ENCODE measurements at regions not wholly inside any gene's neighbourhood (a gene's known extent, or its start where the extent isn't known, plus 50 kb on each side); places are given as distances from the start of the nearest gene placed in this dataset.

GRCh38 chr3:31255007-31255581, 277.6 kb upstream of the STT3B start:
- no peak for ATAC-seq
- ChIA-PET POLR2A (no interaction called here), RAD21 (ENCODE audit: low non-redundant PET in 1 of 2, low total read pairs in 2 of 2, uncharacterized antibody in 2 of 2, unreplicated experiment in 2 of 2) (no interaction called here), CTCF (no interaction called here)
- no peak for TF ChIP-seq ZFX (IDR thresholded peaks at IDR 0.05)
- TF ChIP-seq SP1 (IDR thresholded peaks at IDR 0.05; ENCODE audit: low read depth), result no peak
- no peak for TF ChIP-seq EGR1 (IDR thresholded peaks at IDR 0.05; ENCODE audit: low read depth)
- no peak for TF ChIP-seq JUND (IDR thresholded peaks at IDR 0.05)
- no peak for TF ChIP-seq POLR2AphosphoS5 (IDR thresholded peaks at IDR 0.05; ENCODE audit: low read depth, low read length)
- Histone ChIP-seq H2AFZ (ENCODE audit: low read depth, low read length, poor library complexity, severe bottlenecking) (no peak overlapping the region), H3K36me3 (ENCODE audit: control insufficient read depth in 1 of 2, insufficient read depth in 2 of 2, low read length in 2 of 2) (no peaks in the 10 kb centered on the region), H3K9ac (ENCODE audit: low read length) (no peak overlapping the region), H3K4me2 (ENCODE audit: low read length) (no peak overlapping the region), H4K20me1 (ENCODE audit: insufficient read depth) (no peaks in the 10 kb centered on the region), H3K4me1 (ENCODE audit: control insufficient read depth in 1 of 2, insufficient read depth in 2 of 2, low read length in 2 of 2) (peaks cover 0 to 5% of the 10 kb centered on the region in 2 experiments; a peak in 1 of 4 replicates), H3K27me3 (ENCODE audit: insufficient read depth, low read length) (no peaks in the 10 kb centered on the region), H3K27ac (ENCODE audit: low read depth, low read length) (no peak overlapping the region), H3K4me3 (replicated peaks in 1 of 2; ENCODE audit: low read depth in 1 of 2, low read length in 2 of 2) (no peak overlapping the region), H3K79me2 (ENCODE audit: insufficient read depth, low read length) (no peaks in the 10 kb centered on the region), H3K9me2 (ENCODE audit: insufficient read depth) (no peaks in the 10 kb centered on the region), H3K9me3 (ENCODE audit: control insufficient read depth in 1 of 2, insufficient read depth in 1 of 2, low read depth in 1 of 2, low read length in 2 of 2) (no peaks in the 10 kb centered on the region)
- intact Hi-C loops (cut with micrococcal nuclease), result no loop called here
- BruUV-seq (replicated peaks), result no TSS peak
- no peak for DNase-seq (ENCODE audit: low read depth, low spot score)

- intact Hi-C loops (cut with micrococcal nuclease), result no loop called here
- no peaks in the 10 kb centered on the region for H3K79me2 ChIP-seq (ENCODE audit: insufficient read depth, low read length)
- no peaks in the 10 kb centered on the region for H3K4me1 ChIP-seq (ENCODE audit: control insufficient read depth in 1 of 2, insufficient read depth in 2 of 2, low read length in 2 of 2)
- no peak for DNase-seq (ENCODE audit: low read depth, low spot score)
- no peaks in the 10 kb centered on the region for H3K9me2 ChIP-seq (ENCODE audit: insufficient read depth)
- no peak overlapping the region for H2AFZ ChIP-seq (ENCODE audit: low read depth, low read length, poor library complexity, severe bottlenecking)
- no TSS peak for BruUV-seq (replicated peaks)
- H3K4me3 ChIP-seq (replicated peaks in 1 of 2; ENCODE audit: low read depth in 1 of 2, low read length in 2 of 2), result no peak overlapping the region
- H3K36me3 ChIP-seq (ENCODE audit: control insufficient read depth in 1 of 2, insufficient read depth in 2 of 2, low read length in 2 of 2), result no peaks in the 10 kb centered on the region
- ChIA-PET CTCF (no interaction called here), RAD21 (ENCODE audit: low non-redundant PET in 1 of 2, low total read pairs in 2 of 2, uncharacterized antibody in 2 of 2, unreplicated experiment in 2 of 2) (no interaction called here), POLR2A (no interaction called here)
- no peaks in the 10 kb centered on the region for H3K27me3 ChIP-seq (ENCODE audit: insufficient read depth, low read length)
- no peaks in the 10 kb centered on the region for H4K20me1 ChIP-seq (ENCODE audit: insufficient read depth)
- no peak overlapping the region for H3K27ac ChIP-seq (ENCODE audit: low read depth, low read length)
- H3K4me2 ChIP-seq (ENCODE audit: low read length), result no peak overlapping the region
- no peaks in the 10 kb centered on the region for H3K9me3 ChIP-seq (ENCODE audit: control insufficient read depth in 1 of 2, insufficient read depth in 1 of 2, low read depth in 1 of 2, low read length in 2 of 2)
- no peak overlapping the region for H3K9ac ChIP-seq (ENCODE audit: low read length)
- ATAC-seq, result no peak
- TF ChIP-seq CEBPB (IDR thresholded peaks at IDR 0.05; ENCODE audit: low read depth) (no peak), SIN3A (IDR thresholded peaks at IDR 0.05; ENCODE audit: low read depth) (no peak), ZNF274 (IDR thresholded peaks at IDR 0.05; ENCODE audit: low read depth, low read length) (no peak), SP1 (IDR thresholded peaks at IDR 0.05; ENCODE audit: low read depth) (no peak), EGR1 (IDR thresholded peaks at IDR 0.05; ENCODE audit: low read depth) (no peak), TCF7L2 (IDR thresholded peaks at IDR 0.05; ENCODE audit: borderline replicate concordance, extremely low read depth, insufficient read depth, insufficient read length) (no peak), EZH2 (IDR thresholded peaks at IDR 0.05) (no peak), ATF3 (IDR thresholded peaks at IDR 0.05) (no peak), CTCF (IDR thresholded peaks at IDR 0.05 in 2 of 3, conservative IDR thresholded peaks at IDR 0.05 in 1 of 3; ENCODE audit: borderline replicate concordance in 1 of 3, insufficient read depth in 1 of 3, low read depth in 2 of 3, low read length in 2 of 3) (no peak), FOSL1 (IDR thresholded peaks at IDR 0.05; ENCODE audit: low read depth) (no peak), MAX (IDR thresholded peaks at IDR 0.05) (no peak), ELF1 (IDR thresholded peaks at IDR 0.05; ENCODE audit: borderline replicate concordance, low read depth) (no peak), ZBTB33 (IDR thresholded peaks at IDR 0.05; ENCODE audit: extremely low read depth, insufficient replicate concordance, low read length) (no peak), CBX3 (IDR thresholded peaks at IDR 0.05; ENCODE audit: low read depth) (no peak)
Measured at GRCh38 chr3:31262201-31262600, 270.5 kb upstream of the STT3B start.

Data from HCT116 (cell line).